ENCODE measurements at regions not wholly inside any gene's neighbourhood (a gene's known extent, or its start where the extent isn't known, plus 50 kb on each side); places are given as distances from the start of the nearest gene placed in this dataset.

DNA sequence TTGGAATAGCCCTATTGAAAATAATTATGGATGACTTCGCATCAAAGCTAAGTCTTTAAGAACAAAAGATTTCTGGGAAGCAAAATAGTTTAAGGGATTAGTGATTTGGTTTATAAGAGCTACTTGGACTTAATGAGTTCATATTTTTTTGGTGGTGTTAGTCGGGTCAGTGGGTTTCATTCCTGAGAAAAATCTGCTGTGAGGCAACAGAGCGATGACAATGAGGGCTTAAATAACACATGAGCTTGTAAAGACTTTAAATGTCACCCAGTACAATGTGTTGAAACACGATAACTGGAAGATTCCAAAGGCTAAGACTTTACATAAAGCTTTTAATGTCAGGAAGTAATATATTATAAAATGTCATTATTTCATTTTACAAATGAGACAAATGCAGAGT lies 178.8 kb downstream of the ARL4A start:
- H2BK15ac ChIP-seq (ENCODE audit: low read length), result no peak overlapping the region
- H4K91ac ChIP-seq (ENCODE audit: low read depth, low read length, poor library complexity), result no peak overlapping the region
- H3K14ac ChIP-seq (ENCODE audit: low read length), result no peak overlapping the region
- no peak overlapping the region for H3K4ac ChIP-seq (ENCODE audit: low read length)
- no peak overlapping the region for H3K18ac ChIP-seq (ENCODE audit: low read length)
- H3K9ac ChIP-seq (ENCODE audit: low read depth, low read length, poor library complexity), result no peak overlapping the region
- H2AK5ac ChIP-seq (ENCODE audit: low read depth, low read length), result no peak overlapping the region
- H2BK5ac ChIP-seq (ENCODE audit: low read length), result no peak overlapping the region
- WGBS, 2 donors (ENCODE audit: extremely low coverage in 2 of 2, insufficient read length in 2 of 2, insufficient replicate concordance in 1 of 2), result no CpG with 5 or more reads among the region's 4 CpGs
- H3K9me3 ChIP-seq (replicated peaks in 1 of 2; ENCODE audit: control insufficient read depth in 2 of 2, insufficient read depth in 1 of 2, low read depth in 1 of 2, low read length in 2 of 2), result peaks cover 2 to 6% of the 10 kb centered on the region in 2 donors
- H3K23ac ChIP-seq (ENCODE audit: low read depth, low read length, poor library complexity), result no peak overlapping the region
- H3K4me2 ChIP-seq (ENCODE audit: insufficient read depth, low read length, poor library complexity, severe bottlenecking), result no peak overlapping the region
- H3K4me3 ChIP-seq (ENCODE audit: low read length in 2 of 2), result no peak overlapping the region
- H3K36me3 ChIP-seq (replicated peaks in 1 of 2; ENCODE audit: control insufficient read depth in 2 of 2, insufficient read depth in 2 of 2, low read length in 2 of 2), result no peaks in the 10 kb centered on the region
- DNase-seq (ENCODE audit: low spot score), result peak; percentile 49
- H3K79me1 ChIP-seq (ENCODE audit: low read depth, low read length), result no peaks in the 10 kb centered on the region
- no peak overlapping the region for H3K27ac ChIP-seq (replicated peaks; ENCODE audit: low read length)
- no peak overlapping the region for H2BK120ac ChIP-seq (ENCODE audit: low read depth, low read length)
- peak overlapping the region; percentile 41 for H2AFZ ChIP-seq (ENCODE audit: low read length)
- no peaks in the 10 kb centered on the region for H3K27me3 ChIP-seq (ENCODE audit: control insufficient read depth in 3 of 3, insufficient read depth in 3 of 3, low read depth in 1 of 3, low read length in 3 of 3)
- no peak overlapping the region for H4K8ac ChIP-seq (ENCODE audit: low read depth, low read length)
- no peak overlapping the region for H2BK12ac ChIP-seq (ENCODE audit: low read length)
- H3K4me1 ChIP-seq (ENCODE audit: control insufficient read depth in 2 of 2, insufficient read depth in 1 of 2, low read depth in 1 of 2, low read length in 2 of 2), result peaks cover 6 to 16% of the 10 kb centered on the region in 2 donors

DNA sequence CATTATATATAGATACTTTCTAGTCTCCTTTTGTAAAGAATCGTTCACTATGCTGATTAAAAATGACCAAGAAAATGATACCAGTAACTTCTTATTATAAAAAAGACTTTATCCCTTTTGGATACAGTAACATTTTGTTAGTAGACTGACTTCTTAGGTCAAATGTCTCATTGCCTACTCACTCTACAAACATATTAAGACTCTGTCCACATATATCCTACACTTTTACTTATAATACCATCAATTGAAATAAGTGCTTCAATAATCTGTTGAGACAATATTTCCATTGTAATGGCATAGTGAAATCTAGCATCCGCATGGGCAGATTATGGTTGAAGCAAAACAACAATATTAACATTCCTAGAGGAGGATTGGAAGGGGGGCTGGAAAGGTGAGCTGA lies 180.6 kb downstream of the ARL4A start:
- Histone ChIP-seq H3K27ac (replicated peaks; ENCODE audit: low read length) (no peak overlapping the region), H3K79me1 (ENCODE audit: low read depth, low read length) (no peaks in the 10 kb centered on the region), H3K14ac (ENCODE audit: low read length) (no peak overlapping the region), H3K27me3 (ENCODE audit: control insufficient read depth in 3 of 3, insufficient read depth in 3 of 3, low read depth in 1 of 3, low read length in 3 of 3) (no peaks in the 10 kb centered on the region), H3K4me2 (ENCODE audit: insufficient read depth, low read length, poor library complexity, severe bottlenecking) (no peak overlapping the region), H3K9ac (ENCODE audit: low read depth, low read length, poor library complexity) (no peak overlapping the region), H3K4me3 (ENCODE audit: low read length in 2 of 2) (no peak overlapping the region), H2BK12ac (ENCODE audit: low read length) (no peak overlapping the region), H3K4ac (ENCODE audit: low read length) (no peak overlapping the region), H4K8ac (ENCODE audit: low read depth, low read length) (no peak overlapping the region), H3K9me3 (replicated peaks in 1 of 2; ENCODE audit: control insufficient read depth in 2 of 2, insufficient read depth in 1 of 2, low read depth in 1 of 2, low read length in 2 of 2) (peaks cover 2 to 4% of the 10 kb centered on the region in 2 donors), H3K18ac (ENCODE audit: low read length) (no peak overlapping the region), H2BK15ac (ENCODE audit: low read length) (no peak overlapping the region), H3K36me3 (replicated peaks in 1 of 2; ENCODE audit: control insufficient read depth in 2 of 2, insufficient read depth in 2 of 2, low read length in 2 of 2) (no peaks in the 10 kb centered on the region), H3K4me1 (ENCODE audit: control insufficient read depth in 2 of 2, insufficient read depth in 1 of 2, low read depth in 1 of 2, low read length in 2 of 2) (peaks cover 5 to 16% of the 10 kb centered on the region in 2 donors), H2BK120ac (ENCODE audit: low read depth, low read length) (no peak overlapping the region), H4K91ac (ENCODE audit: low read depth, low read length, poor library complexity) (no peak overlapping the region), H2AK5ac (ENCODE audit: low read depth, low read length) (no peak overlapping the region), H3K23ac (ENCODE audit: low read depth, low read length, poor library complexity) (no peak overlapping the region), H2AFZ (ENCODE audit: low read length) (no peak overlapping the region), H2BK5ac (ENCODE audit: low read length) (no peak overlapping the region)
- WGBS, 2 donors (ENCODE audit: extremely low coverage in 2 of 2, insufficient read length in 2 of 2, insufficient replicate concordance in 1 of 2), result no CpG with 5 or more reads among the region's 2 CpGs
- no peak for DNase-seq (ENCODE audit: low spot score)

DNA sequence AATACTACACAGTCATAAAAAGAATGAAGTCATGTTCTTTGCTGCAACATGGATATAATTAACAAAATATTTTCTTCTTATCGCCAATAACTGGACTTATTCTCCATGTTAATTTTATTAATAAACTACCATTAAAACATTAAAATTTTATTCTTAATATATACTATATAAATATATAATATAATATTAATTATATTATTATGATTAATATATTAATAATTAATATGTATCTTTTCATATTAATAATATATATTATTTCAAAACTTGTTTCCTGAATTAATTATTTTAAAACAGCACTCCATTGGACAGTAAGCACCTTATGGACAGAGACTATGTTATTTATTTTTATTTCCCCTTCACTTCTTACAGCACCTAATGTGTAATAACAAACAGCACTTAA lies 182.8 kb downstream of the ARL4A start:
- H3K4me2 ChIP-seq (ENCODE audit: insufficient read depth, low read length, poor library complexity, severe bottlenecking), result no peak overlapping the region
- no peak overlapping the region for H3K4me3 ChIP-seq (ENCODE audit: low read length in 2 of 2)
- no peak for DNase-seq (ENCODE audit: low spot score)
- H3K18ac ChIP-seq (ENCODE audit: low read length), result no peak overlapping the region
- no peak overlapping the region for H2AK5ac ChIP-seq (ENCODE audit: low read depth, low read length)
- H2BK12ac ChIP-seq (ENCODE audit: low read length), result no peak overlapping the region
- H3K27me3 ChIP-seq (ENCODE audit: control insufficient read depth in 3 of 3, insufficient read depth in 3 of 3, low read depth in 1 of 3, low read length in 3 of 3), result no peaks in the 10 kb centered on the region
- H3K9ac ChIP-seq (ENCODE audit: low read depth, low read length, poor library complexity), result no peak overlapping the region
- H2BK120ac ChIP-seq (ENCODE audit: low read depth, low read length), result no peak overlapping the region
- no peak overlapping the region for H3K23ac ChIP-seq (ENCODE audit: low read depth, low read length, poor library complexity)
- H3K79me1 ChIP-seq (ENCODE audit: low read depth, low read length), result no peaks in the 10 kb centered on the region
- H2AFZ ChIP-seq (ENCODE audit: low read length), result no peak overlapping the region
- no peak overlapping the region for H3K14ac ChIP-seq (ENCODE audit: low read length)
- no peaks in the 10 kb centered on the region for H3K36me3 ChIP-seq (replicated peaks in 1 of 2; ENCODE audit: control insufficient read depth in 2 of 2, insufficient read depth in 2 of 2, low read length in 2 of 2)
- H3K9me3 ChIP-seq (replicated peaks in 1 of 2; ENCODE audit: control insufficient read depth in 2 of 2, insufficient read depth in 1 of 2, low read depth in 1 of 2, low read length in 2 of 2), result no peaks in the 10 kb centered on the region
- no peak overlapping the region for H4K8ac ChIP-seq (ENCODE audit: low read depth, low read length)
- no peak overlapping the region for H2BK5ac ChIP-seq (ENCODE audit: low read length)
- no peak overlapping the region for H2BK15ac ChIP-seq (ENCODE audit: low read length)
- H3K4ac ChIP-seq (ENCODE audit: low read length), result no peak overlapping the region
- 100% methylated on average over 1 of the region's 1 CpG; no CpG with 5 or more reads in 1 of the 2 donors for WGBS, 2 donors (ENCODE audit: extremely low coverage in 2 of 2, insufficient read length in 2 of 2, insufficient replicate concordance in 1 of 2)
- peaks cover 5% of the 10 kb centered on the region in 2 donors for H3K4me1 ChIP-seq (ENCODE audit: control insufficient read depth in 2 of 2, insufficient read depth in 1 of 2, low read depth in 1 of 2, low read length in 2 of 2)
- no peak overlapping the region for H4K91ac ChIP-seq (ENCODE audit: low read depth, low read length, poor library complexity)
- no peak overlapping the region for H3K27ac ChIP-seq (replicated peaks; ENCODE audit: low read length)

DNA sequence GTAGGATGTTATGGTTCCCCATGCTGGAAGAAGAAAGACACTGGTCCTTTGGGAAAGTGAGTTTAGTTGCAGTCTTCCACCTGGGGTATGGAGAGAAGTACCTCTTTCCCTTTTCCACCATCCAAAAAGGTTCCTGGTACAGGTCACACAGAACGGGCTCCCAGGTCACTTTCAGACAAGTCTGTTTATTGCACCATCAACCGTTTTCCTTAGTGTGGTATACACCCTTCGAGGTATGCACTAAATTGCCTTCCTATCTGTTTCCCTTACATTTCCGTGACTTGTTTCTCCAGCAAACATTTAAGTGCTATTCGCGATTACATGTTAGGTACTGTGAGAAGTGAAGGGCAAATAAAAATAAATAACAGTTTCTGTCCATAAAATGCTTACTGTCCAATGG lies 185.1 kb downstream of the ARL4A start:
- DNase-seq (ENCODE audit: low spot score), result no peak
- Histone ChIP-seq H4K8ac (ENCODE audit: low read depth, low read length) (no peak overlapping the region), H3K9me3 (replicated peaks in 1 of 2; ENCODE audit: control insufficient read depth in 2 of 2, insufficient read depth in 1 of 2, low read depth in 1 of 2, low read length in 2 of 2) (no peaks in the 10 kb centered on the region), H2BK5ac (ENCODE audit: low read length) (no peak overlapping the region), H3K14ac (ENCODE audit: low read length) (no peak overlapping the region), H2BK120ac (ENCODE audit: low read depth, low read length) (no peak overlapping the region), H2BK12ac (ENCODE audit: low read length) (no peak overlapping the region), H3K79me1 (ENCODE audit: low read depth, low read length) (no peaks in the 10 kb centered on the region), H3K9ac (ENCODE audit: low read depth, low read length, poor library complexity) (no peak overlapping the region), H3K4me3 (ENCODE audit: low read length in 2 of 2) (no peak overlapping the region), H4K91ac (ENCODE audit: low read depth, low read length, poor library complexity) (no peak overlapping the region), H3K23ac (ENCODE audit: low read depth, low read length, poor library complexity) (no peak overlapping the region), H3K27ac (replicated peaks; ENCODE audit: low read length) (no peak overlapping the region), H3K4me1 (ENCODE audit: control insufficient read depth in 2 of 2, insufficient read depth in 1 of 2, low read depth in 1 of 2, low read length in 2 of 2) (peaks cover 0 to 1% of the 10 kb centered on the region in 2 donors), H3K4ac (ENCODE audit: low read length) (no peak overlapping the region), H2BK15ac (ENCODE audit: low read length) (no peak overlapping the region), H3K18ac (ENCODE audit: low read length) (no peak overlapping the region), H2AFZ (ENCODE audit: low read length) (no peak overlapping the region), H3K4me2 (ENCODE audit: insufficient read depth, low read length, poor library complexity, severe bottlenecking) (no peak overlapping the region), H3K36me3 (replicated peaks in 1 of 2; ENCODE audit: control insufficient read depth in 2 of 2, insufficient read depth in 2 of 2, low read length in 2 of 2) (no peaks in the 10 kb centered on the region), H3K27me3 (ENCODE audit: control insufficient read depth in 3 of 3, insufficient read depth in 3 of 3, low read depth in 1 of 3, low read length in 3 of 3) (no peaks in the 10 kb centered on the region), H2AK5ac (ENCODE audit: low read depth, low read length) (no peak overlapping the region)
- no CpG with 5 or more reads among the region's 6 CpGs for WGBS, 2 donors (ENCODE audit: extremely low coverage in 2 of 2, insufficient read length in 2 of 2, insufficient replicate concordance in 1 of 2)

Measured in neuronal stem cell (in vitro differentiated cells).